Stimulated activated CD4-positive, alpha-beta T cell treated with anti-CD3 and anti-CD28 coated beads, Interleukin-4, amount 100 ng/mL, for 48 hours (primary cell): ENCODE measurements at regions not wholly inside any gene's neighbourhood (a gene's known extent, or its start where the extent isn't known, plus 50 kb on each side); places are given as distances from the start of the nearest gene placed in this dataset.

Experiments used
- DNase-seq, 2 donors: peaks; one replicate each; pipeline ENCODE4 v3.0.0-alpha.2; 2020; ENCODE audit warnings: low read depth in 2 of 2

GRCh38 chr13:73401769-73402168 lies 343.0 kb downstream of the KLF5 start:
- DNase-seq, result no peak

DNA sequence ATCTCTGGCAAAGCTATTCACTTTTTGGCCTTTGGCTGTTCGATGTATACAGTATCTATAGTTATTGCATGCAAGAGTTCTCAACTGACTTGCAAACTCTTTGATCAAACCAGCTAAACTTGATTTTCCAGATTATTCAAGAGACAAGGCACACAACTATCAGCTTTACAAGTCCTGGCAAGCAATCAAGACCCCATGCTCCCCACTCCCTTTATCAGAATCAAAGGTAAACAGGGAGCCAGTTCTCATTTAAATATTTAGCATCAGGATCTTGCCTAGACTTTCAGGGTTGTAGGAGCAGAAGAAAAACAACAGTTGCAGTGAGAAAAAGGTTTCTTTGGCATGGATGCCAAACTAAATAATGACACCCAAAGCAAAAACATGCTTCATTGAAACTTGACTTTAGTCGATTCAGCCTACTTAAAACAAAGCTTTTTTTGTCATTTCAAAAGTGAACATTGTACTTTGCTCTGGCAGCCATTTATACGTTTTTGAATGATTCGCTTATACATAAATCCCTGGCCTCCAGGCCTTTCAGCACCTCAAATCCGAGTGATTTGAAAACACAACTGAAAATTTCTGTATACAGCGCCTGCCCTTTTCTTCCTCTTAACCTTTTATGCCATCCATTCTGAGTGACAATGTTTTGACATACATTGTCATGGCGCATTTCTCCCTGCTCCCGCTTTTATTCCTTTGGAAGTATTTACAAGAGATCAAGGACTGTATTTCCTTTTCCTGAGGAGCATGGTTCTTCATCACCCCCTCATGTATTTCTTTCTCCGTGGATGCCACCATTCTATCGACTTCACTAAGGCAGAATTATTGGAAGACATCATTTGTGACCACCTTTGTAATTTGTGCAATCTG lies 340.8 kb downstream of the KLF5 start:
- no peak for DNase-seq

DNA sequence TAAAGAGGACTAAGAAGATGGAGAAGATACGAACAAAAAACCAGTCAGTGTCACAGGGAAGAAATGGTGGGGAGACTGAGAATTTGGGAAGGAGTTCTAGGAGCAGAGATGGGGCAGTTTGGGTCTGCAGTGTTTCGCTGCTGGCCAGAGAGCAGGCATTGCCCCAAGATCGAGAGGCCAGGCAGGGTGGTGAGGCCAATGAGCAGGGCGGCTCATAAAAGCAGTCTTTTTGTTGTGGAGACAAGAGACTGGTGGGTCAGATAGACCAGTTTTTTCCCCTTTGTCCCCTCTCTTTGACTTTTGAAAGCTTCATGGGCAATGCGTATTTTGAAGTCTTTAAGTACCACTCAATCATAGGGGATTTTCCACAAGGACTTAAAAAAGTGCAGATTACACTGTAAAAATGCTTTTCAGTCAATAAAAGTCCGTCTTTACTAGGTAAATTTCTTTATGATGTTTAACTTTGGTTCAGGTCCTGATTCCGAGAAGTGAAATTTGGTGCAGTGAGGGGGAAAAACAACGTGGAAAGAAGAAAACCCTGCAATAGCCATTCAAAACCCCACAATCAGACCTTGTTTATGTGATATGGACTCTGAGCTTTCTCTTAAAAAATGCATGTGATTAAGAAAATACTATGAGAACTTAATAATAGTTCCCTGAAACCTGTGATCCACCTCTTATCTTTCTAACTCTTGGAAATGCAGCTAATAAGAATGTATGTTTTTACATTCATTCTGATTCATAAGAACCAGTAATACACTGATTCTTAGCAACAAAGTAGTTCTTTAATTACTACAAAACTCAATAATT lies 338.9 kb downstream of the KLF5 start:
- no peak for DNase-seq

DNA sequence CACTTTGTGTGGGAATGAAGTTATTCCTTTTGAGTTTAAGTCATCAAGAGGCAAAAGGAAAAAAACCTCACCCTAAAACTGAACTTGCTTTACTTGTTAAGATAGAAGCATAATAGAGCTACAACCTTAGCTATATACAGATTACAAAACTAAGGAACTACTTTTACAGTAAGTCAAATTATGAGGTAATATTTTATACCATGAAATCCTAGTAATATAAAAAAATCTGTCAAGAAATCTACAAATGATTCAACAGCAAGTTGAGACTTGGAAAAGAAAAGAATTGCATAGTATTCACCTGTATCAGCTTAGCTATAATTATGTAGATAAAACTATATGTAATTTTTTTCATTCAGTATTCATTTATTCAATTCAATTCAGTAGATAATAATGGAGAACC lies 335.3 kb downstream of the KLF5 start:
- DNase-seq, result no peak

GRCh38 chr13:73390100-73390499 lies 331.3 kb downstream of the KLF5 start:
- no peak for DNase-seq

GRCh38 chr13:73388586-73388985 lies 329.8 kb downstream of the KLF5 start:
- no peak for DNase-seq

- DNase-seq, result no peak
Measured at GRCh38 chr13:73387318-73387717, 328.5 kb downstream of the KLF5 start.

DNA sequence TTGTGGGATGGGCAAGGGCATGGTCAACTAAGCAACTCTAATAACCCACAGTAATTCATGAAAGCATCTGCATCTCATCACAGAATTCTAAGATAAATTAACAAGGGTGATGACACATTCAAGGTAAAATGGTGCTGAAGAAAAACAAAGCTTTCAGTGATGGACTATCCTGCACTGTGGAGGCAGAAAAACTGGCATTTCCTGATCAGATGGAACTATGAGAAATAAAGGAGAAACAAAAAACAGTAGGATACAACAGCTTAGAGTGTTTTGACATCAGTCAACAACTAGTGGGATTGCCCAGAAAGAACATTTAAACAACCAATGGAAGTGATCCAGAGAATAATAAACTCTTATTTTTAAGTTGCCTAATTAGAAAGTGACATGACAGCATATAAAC lies 327.0 kb downstream of the KLF5 start:
- DNase-seq, result no peak

DNA sequence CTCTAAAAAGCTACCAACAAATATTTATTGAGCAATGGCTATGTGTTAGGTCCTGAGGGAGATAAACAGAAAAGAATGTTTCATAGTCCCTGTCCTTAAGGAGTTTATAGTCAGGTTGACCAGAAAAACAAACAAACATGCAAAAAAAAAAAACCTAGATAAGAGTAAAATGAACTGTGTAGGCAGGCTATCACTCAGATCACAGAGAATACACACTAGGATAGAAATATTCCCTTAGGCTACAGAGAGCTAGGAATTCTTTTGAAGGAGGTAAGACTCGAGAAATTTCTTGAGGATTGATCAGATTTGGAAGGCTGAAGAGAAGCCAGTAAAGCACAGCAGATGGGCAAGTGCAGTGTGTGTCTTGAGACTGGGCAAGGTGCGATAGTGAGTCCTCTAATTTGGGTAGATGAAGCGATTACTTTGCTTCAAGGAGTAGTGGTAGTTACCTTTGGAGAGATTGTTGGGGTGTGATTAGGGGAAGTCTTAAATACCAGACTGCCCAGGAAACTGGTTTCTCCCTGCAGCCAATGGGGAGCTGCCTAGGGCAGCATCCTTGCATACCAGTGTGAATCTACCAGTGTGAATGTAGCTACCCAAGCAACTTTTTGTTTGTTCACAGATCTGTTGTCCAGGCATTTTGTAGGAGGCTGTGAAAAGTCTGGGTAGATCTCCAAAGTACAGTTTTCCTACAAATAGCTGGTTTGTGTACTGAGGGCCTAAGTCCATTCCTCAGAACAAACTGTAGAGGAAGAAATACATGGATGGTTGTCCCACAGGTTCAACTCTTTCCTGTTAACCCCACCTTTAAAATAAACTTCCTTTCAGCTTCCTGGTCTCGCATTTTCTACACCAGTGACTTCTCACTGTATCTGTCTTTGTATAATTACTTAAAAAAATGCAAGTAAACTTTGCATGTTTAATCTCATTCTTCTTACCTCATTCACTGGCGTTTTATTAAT lies 314.1 kb downstream of the KLF5 start:
- DNase-seq, result no peak

DNA sequence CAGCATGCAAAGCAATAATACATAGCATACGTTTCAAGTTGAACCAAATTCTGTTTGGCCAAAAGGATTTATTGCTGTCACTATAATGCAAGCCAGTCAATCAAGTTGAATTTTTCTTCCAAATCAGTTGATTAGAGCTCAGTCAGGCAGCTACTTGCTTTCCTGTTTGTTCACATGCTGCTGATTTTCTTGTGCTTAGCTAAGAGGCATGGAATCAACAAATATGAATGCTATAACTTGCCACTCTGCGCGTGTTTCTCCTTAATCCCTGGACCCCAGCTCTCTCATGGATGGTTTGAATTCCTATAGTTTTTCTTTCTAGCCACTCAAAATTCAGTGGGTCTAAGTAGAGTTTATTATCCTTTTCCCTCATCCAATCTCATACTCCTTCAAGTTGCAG lies 311.3 kb downstream of the KLF5 start:
- no peak for DNase-seq

GRCh38 chr13:73369095-73369494 lies 310.3 kb downstream of the KLF5 start:
- no peak for DNase-seq

DNA sequence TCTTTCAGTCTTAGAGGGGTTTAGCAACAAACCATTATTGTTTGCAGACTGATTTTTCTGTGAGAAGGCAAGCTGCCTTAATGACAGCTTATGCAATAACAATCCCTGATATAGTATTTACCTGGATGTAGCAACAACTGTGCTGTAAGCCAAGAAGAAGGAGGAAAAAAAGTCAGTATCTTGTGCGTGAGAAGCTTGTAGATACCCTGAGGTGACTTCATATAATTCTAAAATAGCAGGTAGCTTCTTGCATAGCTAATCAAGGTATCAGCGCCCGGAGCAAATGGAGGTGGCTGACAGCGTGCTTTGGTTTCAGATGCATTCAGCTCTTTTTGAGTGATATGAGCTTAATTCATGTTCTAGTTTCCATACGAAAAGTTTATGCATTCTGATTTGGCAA lies 309.8 kb downstream of the KLF5 start:
- no peak for DNase-seq

DNA sequence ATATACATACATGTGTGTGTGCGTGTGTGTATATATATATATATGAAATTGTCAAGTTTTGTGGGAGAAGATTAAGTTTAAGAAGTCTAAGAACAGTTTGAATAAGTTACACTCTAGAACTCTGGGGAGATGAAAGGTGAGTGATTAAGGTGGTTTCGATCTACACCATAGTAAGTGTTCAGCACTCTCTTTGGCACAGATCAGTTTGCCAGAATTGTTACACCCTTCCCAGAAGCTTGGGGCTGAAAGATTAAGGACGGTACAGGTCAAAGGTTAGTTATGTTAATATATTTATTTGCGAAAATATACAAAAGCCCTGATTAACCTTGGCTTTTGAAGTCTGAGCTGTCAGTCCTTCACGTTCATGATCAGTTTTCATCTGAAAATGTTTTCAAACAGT lies 309.1 kb downstream of the KLF5 start:
- no peak for DNase-seq

DNA sequence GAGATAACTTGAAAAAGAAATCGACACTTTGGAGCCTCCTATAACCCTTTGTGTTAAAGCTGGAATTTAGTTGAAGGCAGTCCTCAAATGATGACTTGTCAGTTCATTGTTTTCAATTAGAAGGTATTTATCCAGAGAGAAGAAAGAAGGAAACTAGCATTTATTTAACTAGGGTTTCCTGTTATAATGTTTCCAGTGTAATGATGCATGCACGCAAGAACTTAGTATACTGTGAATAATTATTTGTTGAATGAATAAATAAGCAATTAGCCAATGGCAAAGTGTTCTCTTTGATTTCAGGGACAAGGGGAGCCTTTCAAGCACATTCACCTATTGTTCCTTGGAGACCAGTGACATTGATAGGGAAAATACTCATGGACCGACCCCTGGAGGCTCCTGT lies 307.4 kb downstream of the KLF5 start:
- no peak for DNase-seq

GRCh38 chr13:73365681-73366080 lies 306.9 kb downstream of the KLF5 start:
- no peak for DNase-seq

- DNase-seq, result no peak
Measured at GRCh38 chr13:73365252-73365651, 306.4 kb downstream of the KLF5 start.

DNA sequence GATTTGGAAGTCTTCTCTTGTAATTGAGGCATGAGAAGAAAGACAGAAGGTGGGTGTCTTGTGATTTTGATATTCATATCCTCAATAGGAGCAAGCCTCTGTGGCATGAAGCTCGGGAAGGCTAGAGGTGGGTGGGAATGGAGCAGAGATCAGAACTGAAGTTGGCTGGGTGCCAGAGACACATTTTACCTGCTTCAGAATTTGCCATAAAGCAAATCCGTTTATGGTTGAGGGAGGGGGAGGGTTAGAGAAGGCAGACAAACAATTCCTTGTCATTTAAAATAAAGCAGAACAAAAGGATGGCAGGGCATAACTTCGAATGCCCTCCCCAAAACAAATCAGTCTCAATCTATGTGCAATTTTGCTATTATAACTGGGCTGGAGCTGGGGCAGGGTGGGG lies 305.9 kb downstream of the KLF5 start:
- DNase-seq, result no peak

DNA sequence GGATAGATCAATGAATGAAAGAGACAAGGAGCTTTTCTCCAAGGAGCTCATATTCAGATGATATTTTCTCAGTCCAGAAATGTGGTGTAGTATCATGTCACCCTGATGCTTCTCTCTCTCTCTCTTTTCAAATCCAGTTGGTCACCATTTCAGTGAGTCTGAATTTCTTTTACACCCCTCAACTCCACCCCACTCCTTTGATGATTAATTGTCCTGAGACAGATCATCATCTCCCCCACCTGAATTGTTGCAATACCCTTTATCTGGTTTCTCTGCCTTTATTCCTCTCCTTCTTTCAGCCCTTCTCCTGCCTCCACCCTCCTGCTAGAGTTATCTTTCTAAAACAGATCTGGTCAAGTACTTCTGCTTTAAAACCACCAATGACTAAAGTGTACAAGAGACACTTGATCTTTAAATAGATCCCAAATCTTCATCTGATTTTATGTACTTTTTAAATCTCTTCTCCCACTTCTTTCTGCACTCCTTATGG lies 299.8 kb downstream of the KLF5 start:
- DNase-seq, result no peak

- no peak for DNase-seq
Measured at GRCh38 chr13:73355134-73355533, 296.3 kb downstream of the KLF5 start.

GRCh38 chr13:73351730-73352129 lies 292.9 kb downstream of the KLF5 start:
- no peak for DNase-seq

GRCh38 chr13:73341748-73342147 lies 282.9 kb downstream of the KLF5 start:
- no peak for DNase-seq

DNA sequence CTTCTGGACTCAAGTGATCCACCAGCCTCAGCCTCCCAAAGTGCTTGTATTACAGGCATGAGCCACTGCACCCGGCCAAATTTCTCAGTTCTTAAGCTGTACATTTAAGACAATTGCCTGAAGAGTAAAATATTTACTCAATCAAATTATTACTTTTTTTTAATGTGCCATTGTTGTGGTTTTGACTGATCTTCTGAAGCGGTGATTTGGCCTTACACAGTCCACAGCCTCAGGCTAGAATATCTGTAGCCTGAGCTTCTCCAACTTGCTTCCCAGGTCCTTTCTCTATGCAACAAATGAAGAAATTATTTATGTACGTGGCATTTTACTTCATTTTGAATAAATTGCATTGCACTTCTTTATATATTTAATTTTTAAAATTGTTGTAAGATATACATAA lies 281.3 kb downstream of the KLF5 start:
- no peak for DNase-seq
